B cell (primary cell): ENCODE measurements at regions not wholly inside any gene's neighbourhood (a gene's known extent, or its start where the extent isn't known, plus 50 kb on each side); places are given as distances from the start of the nearest gene placed in this dataset.

Experiments used
- ATAC-seq: fragments of 200-7000 bp; cut with Tn5 transposase; one replicate; pipeline ENCODE4 v1.10.0; 2021; ENCODE audit warnings: low read depth, mild to moderate bottlenecking, moderate number of reproducible peaks, moderate library complexity
- CTCF ChIA-PET: fragments of 350-600 bp; sonication (Branson Sonifier 250); formaldehyde crosslinking; loops from one replicate; lab custom pipeline; 2021; ENCODE audit warnings: antibody characterized with exemption, inconsistent platforms; lab: Charles Lee
- POLR2A ChIA-PET: fragments of 350-600 bp; sonication (Branson Sonifier 250); formaldehyde crosslinking; loops from one replicate; lab custom pipeline; 2021; ENCODE audit warnings: antibody characterized with exemption; lab: Charles Lee
- DNase-seq: peaks from one replicate; pipeline ENCODE4 v3.0.0; 2013
- H2AFZ ChIP-seq: 2 replicates; pipeline ENCODE4 v1.6.1; 2012; ENCODE audit warnings: mild to moderate bottlenecking, low read depth, low read length; ENCODE audit not compliant: insufficient read depth, poor library complexity, severe bottlenecking
- H3K27ac ChIP-seq, 2 donors: 1 replicate in 1 of 2; 2 replicates in 1 of 2; pipeline ENCODE4 v1.5.1; 2012 to 2013; ENCODE audit warnings: low read length in 2 of 2, mild to moderate bottlenecking in 2 of 2, moderate library complexity in 1 of 2
- H3K27me3 ChIP-seq, 4 experiments: fragments of 200-600 bp in 1 of 4; sonication (generic) in 1 of 4; replicated peaks in 1 of 4; 1 replicate in 2 of 4; 2 replicates in 2 of 4; pipeline versions ENCODE4 v1.6.1 to v1.7.0; 2013 to 2016; ENCODE audit warnings: low read length in 3 of 4, mild to moderate bottlenecking in 2 of 4, mixed read lengths in 1 of 4, moderate library complexity in 1 of 4; ENCODE audit not compliant: insufficient read depth in 4 of 4, control insufficient read depth in 3 of 4; ENCODE audit errors: control extremely low read depth in 1 of 4
- H3K36me3 ChIP-seq, 2 experiments: replicated peaks in 1 of 2; 1 replicate in 1 of 2; 2 replicates in 1 of 2; pipeline versions ENCODE4 v1.6.1 to v1.7.1; 2013; ENCODE audit warnings: low read length in 1 of 2; ENCODE audit not compliant: insufficient read depth in 2 of 2, control insufficient read depth in 1 of 2; ENCODE audit errors: control extremely low read depth in 1 of 2, extremely low read depth in 1 of 2
- H3K4me1 ChIP-seq, 2 donors: fragments of 200-600 bp in 1 of 2; sonication (generic) in 1 of 2; 1 replicate in 1 of 2; 2 replicates in 1 of 2; pipeline versions ENCODE4 v1.5.1 to v1.6.1; 2013 to 2017; ENCODE audit warnings: low read length in 2 of 2; ENCODE audit not compliant: control insufficient read depth in 2 of 2, insufficient read depth in 2 of 2
- H3K4me2 ChIP-seq: replicated peaks from 2 replicates; pipeline ENCODE3; 2012; ENCODE audit warnings: mild to moderate bottlenecking, low read depth, low read length; ENCODE audit not compliant: poor library complexity, severe bottlenecking
- H3K4me3 ChIP-seq, 5 experiments: fragments of 200-600 bp in 1 of 5; sonication (generic) in 1 of 5; 1 replicate in 3 of 5; 2 replicates in 2 of 5; pipeline versions ENCODE4 v1.5.1 to v1.7.0; 2011 to 2016; ENCODE audit warnings: low read length in 4 of 5, mild to moderate bottlenecking in 4 of 5, low read depth in 2 of 5, control low read depth in 1 of 5, moderate library complexity in 1 of 5; ENCODE audit not compliant: insufficient read depth in 1 of 5; ENCODE audit errors: control extremely low read depth in 1 of 5, extremely low read depth in 1 of 5
- H3K79me2 ChIP-seq: fragments of 200-600 bp; sonication (generic); one replicate; pipeline ENCODE4 v1.6.0; 2016; ENCODE audit warnings: low read length; ENCODE audit not compliant: control insufficient read depth, insufficient read depth
- H3K9ac ChIP-seq: fragments of 200-600 bp; sonication (generic); 2 replicates; pipeline ENCODE4 v1.6.1; 2017; ENCODE audit warnings: mild to moderate bottlenecking, low read length, moderate library complexity
- H3K9me3 ChIP-seq, 3 donors: one replicate each; pipeline versions ENCODE4 v1.6.1 to v1.7.1; 2013; ENCODE audit warnings: low read length in 2 of 3; ENCODE audit not compliant: control insufficient read depth in 2 of 3, insufficient read depth in 1 of 3; ENCODE audit errors: control extremely low read depth in 1 of 3
- H4K20me1 ChIP-seq: 2 replicates; pipeline ENCODE4 v1.6.0; 2012; ENCODE audit warnings: mild to moderate bottlenecking, low read length; ENCODE audit not compliant: insufficient read depth, control insufficient read depth, poor library complexity, severe bottlenecking
- H3K27ac Mint-ChIP-seq: one replicate; pipeline ENCODE4 v1.8.0; 2021; ENCODE audit warnings: mixed read lengths
- H3K27me3 Mint-ChIP-seq: one replicate; pipeline ENCODE4 v1.8.0; 2021; ENCODE audit warnings: mixed read lengths
- H3K4me1 Mint-ChIP-seq: one replicate; pipeline ENCODE4 v1.8.0; 2021; ENCODE audit warnings: mixed read lengths
- H3K4me3 Mint-ChIP-seq: one replicate; pipeline ENCODE4 v1.8.0; 2021; ENCODE audit warnings: mixed read lengths
- H3K9me3 Mint-ChIP-seq: one replicate; pipeline ENCODE4 v1.8.0; 2022; ENCODE audit warnings: mixed read lengths; ENCODE audit not compliant: insufficient read depth
- CTCF ChIP-seq: fragments of 200-600 bp; IDR thresholded peaks from one replicate; pipeline ENCODE4 v1.8.0; 2022; ENCODE audit warnings: antibody characterized with exemption, mild to moderate bottlenecking
- EZH2 ChIP-seq: IDR thresholded peaks from 2 replicates; pipeline ENCODE4 v1.6.1; 2012; ENCODE audit warnings: borderline replicate concordance, low read depth, mild to moderate bottlenecking, moderate library complexity, low read length; ENCODE audit not compliant: insufficient read depth, poor library complexity, severe bottlenecking
- WGBS: methylation state at CpG from one replicate; pipeline ENCODE4 v1.1.5; 2013; ENCODE audit warnings: missing lambda C conversion rate; ENCODE audit not compliant: insufficient coverage; 5-methylcytosine and 5-hydroxymethylcytosine counted together
- intact Hi-C: fragments of 100-400 bp; cut with micrococcal nuclease; formaldehyde crosslinking; loops from one replicate; pipeline ENCODE4 v1.10.0; 2022

- WGBS, result 85% methylated on average over 20 of the region's 20 CpGs
- CTCF ChIA-PET, result no interaction called here
Measured at GRCh38 chr20:57792386-57793080, 82.7 kb upstream of the PMEPA1 start.

GRCh38 chr20:57791966-57792365, 82.2 kb upstream of the PMEPA1 start:
- intact Hi-C loops, result no loop called here
- no peak overlapping the region for H3K27ac ChIP-seq
- H3K4me1 ChIP-seq, result no peaks in the 10 kb centered on the region
- WGBS, result 34% methylated on average over 8 of the region's 8 CpGs
- DNase-seq, result no peak
- H3K9ac ChIP-seq, result no peak overlapping the region
- CTCF ChIA-PET, result no interaction called here
- no peak overlapping the region for H3K4me3 ChIP-seq
- no peak overlapping the region for H3K4me2 ChIP-seq
- peaks cover 0 to 4% (median 0%) of the 10 kb centered on the region in 3 donors for H3K9me3 ChIP-seq
- Mint-ChIP-seq H3K9me3 (no peaks in the 10 kb centered on the region), H3K4me3 (no peak overlapping the region), H3K4me1 (peaks cover 2% of the 10 kb centered on the region), H3K27me3 (peaks cover 11% of the 10 kb centered on the region), H3K27ac (no peak overlapping the region)
- H3K27me3 ChIP-seq, result no peaks in the 10 kb centered on the region
- H2AFZ ChIP-seq, result no peak overlapping the region
- H3K79me2 ChIP-seq, result no peaks in the 10 kb centered on the region
- H4K20me1 ChIP-seq, result no peaks in the 10 kb centered on the region
- ATAC-seq, result no peak
- POLR2A ChIA-PET, result no interaction called here
- no peak for TF ChIP-seq EZH2
- no peak for TF ChIP-seq CTCF
- H3K36me3 ChIP-seq, result no peaks in the 10 kb centered on the region

More at GRCh38 chr20:57792386-57793080, 82.7 kb upstream of the PMEPA1 start:
- POLR2A ChIA-PET, result no interaction called here
- H3K27me3 ChIP-seq, result no peaks in the 10 kb centered on the region
- H3K4me1 ChIP-seq, result no peaks in the 10 kb centered on the region
- no peak overlapping the region for H3K9ac ChIP-seq
- TF ChIP-seq EZH2 (no peak), CTCF (no peak)
- intact Hi-C loops, result no loop called here
- peaks cover 0 to 4% (median 0%) of the 10 kb centered on the region in 3 donors for H3K9me3 ChIP-seq
- ATAC-seq, result no peak
- no peaks in the 10 kb centered on the region for H3K9me3 Mint-ChIP-seq
- peaks cover 11% of the 10 kb centered on the region for H3K27me3 Mint-ChIP-seq
- no peak overlapping the region for H3K4me3 Mint-ChIP-seq
- no peak overlapping the region for H3K4me2 ChIP-seq
- H3K27ac ChIP-seq, result no peak overlapping the region
- no peak for DNase-seq
- H3K4me1 Mint-ChIP-seq, result peaks cover 2% of the 10 kb centered on the region
- no peak overlapping the region for H3K4me3 ChIP-seq
- H4K20me1 ChIP-seq, result no peaks in the 10 kb centered on the region
- no peaks in the 10 kb centered on the region for H3K79me2 ChIP-seq
- no peak overlapping the region for H2AFZ ChIP-seq
- no peak overlapping the region for H3K27ac Mint-ChIP-seq
- no peaks in the 10 kb centered on the region for H3K36me3 ChIP-seq
